Thyroid gland (tissue), 4 donors: ENCODE measurements at regions not wholly inside any gene's neighbourhood (a gene's known extent, or its start where the extent isn't known, plus 50 kb on each side); places are given as distances from the start of the nearest gene placed in this dataset.

Source experiments
- POLR2A ChIP-seq, 2 donors: fragments of 450-650 bp; IDR thresholded peaks; one replicate each; pipeline ENCODE4 v1.6.1; 2017; ENCODE audit warnings: antibody characterized with exemption in 2 of 2, mild to moderate bottlenecking in 2 of 2, moderate library complexity in 1 of 2
- TF ChIP-seq, protein P1 (sequence below), 6 experiments: fragments of 200-600 bp in 3 of 6; fragments of 450-650 bp in 3 of 6; sonication (generic) in 3 of 6; IDR thresholded peaks; one replicate each; pipeline ENCODE4 v1.5.1; 2016 to 2019; ENCODE audit warnings: antibody characterized with exemption in 6 of 6, mild to moderate bottlenecking in 2 of 6, inconsistent platforms in 1 of 6, moderate library complexity in 1 of 6

DNA sequence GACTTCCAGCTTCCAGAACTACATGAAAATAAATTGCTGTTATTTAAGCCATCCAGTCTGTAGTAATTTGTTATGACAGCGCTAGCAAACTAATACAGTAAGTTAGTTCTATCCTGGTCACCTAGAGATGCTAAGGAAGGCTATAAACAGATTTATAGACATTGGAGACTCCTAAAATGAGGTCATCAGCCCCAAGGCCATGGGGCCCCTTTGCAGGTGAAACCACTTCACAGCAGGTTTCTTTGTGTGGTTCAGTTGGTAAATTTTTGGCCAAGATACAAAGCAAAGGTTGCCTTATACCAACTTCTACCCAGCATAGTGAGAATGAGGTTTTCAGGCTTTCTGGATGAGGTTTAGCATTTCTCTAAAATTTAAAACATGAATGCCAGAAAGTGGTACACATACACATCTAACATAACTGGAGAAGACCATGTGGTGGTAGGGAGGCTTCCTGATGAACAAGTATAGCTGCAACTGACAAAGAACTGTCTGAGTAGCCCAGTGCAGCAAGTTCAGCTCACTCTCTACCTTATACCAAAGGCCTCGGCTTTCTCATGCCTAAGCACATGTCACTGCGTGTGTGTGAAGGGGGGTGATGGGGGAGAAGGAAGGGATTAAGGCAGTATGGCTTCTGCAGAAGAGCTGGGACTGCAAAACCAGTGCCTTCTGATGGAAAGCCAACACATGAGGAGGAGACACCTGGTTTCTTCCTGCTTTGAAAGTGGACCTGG lies 264.6 kb upstream of the TAS2R1 start:
- no peak for TF ChIP-seq POLR2A (IDR thresholded peaks at IDR 0.05)
- TF ChIP-seq, protein P1, sequence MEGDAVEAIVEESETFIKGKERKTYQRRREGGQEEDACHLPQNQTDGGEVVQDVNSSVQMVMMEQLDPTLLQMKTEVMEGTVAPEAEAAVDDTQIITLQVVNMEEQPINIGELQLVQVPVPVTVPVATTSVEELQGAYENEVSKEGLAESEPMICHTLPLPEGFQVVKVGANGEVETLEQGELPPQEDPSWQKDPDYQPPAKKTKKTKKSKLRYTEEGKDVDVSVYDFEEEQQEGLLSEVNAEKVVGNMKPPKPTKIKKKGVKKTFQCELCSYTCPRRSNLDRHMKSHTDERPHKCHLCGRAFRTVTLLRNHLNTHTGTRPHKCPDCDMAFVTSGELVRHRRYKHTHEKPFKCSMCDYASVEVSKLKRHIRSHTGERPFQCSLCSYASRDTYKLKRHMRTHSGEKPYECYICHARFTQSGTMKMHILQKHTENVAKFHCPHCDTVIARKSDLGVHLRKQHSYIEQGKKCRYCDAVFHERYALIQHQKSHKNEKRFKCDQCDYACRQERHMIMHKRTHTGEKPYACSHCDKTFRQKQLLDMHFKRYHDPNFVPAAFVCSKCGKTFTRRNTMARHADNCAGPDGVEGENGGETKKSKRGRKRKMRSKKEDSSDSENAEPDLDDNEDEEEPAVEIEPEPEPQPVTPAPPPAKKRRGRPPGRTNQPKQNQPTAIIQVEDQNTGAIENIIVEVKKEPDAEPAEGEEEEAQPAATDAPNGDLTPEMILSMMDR (IDR thresholded peaks at IDR 0.05) = no peak
